ENCODE measurements at regions not wholly inside any gene's neighbourhood (a gene's known extent, or its start where the extent isn't known, plus 50 kb on each side); places are given as distances from the start of the nearest gene placed in this dataset.

- no peak for DNase-seq
- no peaks in the 10 kb centered on the region for H3K27me3 ChIP-seq (replicated peaks; ENCODE audit: insufficient read depth, low read length)
- no peak overlapping the region for H2AFZ ChIP-seq (ENCODE audit: low read length)
- no peaks in the 10 kb centered on the region for H3K36me3 ChIP-seq (replicated peaks; ENCODE audit: insufficient read depth, low read length)
- TF ChIP-seq EZH2 (optimal IDR thresholded peaks at IDR 0.05; ENCODE audit: low read depth, low read length): no peak
- TF ChIP-seq EZH2phosphoT487 (IDR thresholded peaks at IDR 0.05; ENCODE audit: low read length): no peak
- TF ChIP-seq, protein P1, sequence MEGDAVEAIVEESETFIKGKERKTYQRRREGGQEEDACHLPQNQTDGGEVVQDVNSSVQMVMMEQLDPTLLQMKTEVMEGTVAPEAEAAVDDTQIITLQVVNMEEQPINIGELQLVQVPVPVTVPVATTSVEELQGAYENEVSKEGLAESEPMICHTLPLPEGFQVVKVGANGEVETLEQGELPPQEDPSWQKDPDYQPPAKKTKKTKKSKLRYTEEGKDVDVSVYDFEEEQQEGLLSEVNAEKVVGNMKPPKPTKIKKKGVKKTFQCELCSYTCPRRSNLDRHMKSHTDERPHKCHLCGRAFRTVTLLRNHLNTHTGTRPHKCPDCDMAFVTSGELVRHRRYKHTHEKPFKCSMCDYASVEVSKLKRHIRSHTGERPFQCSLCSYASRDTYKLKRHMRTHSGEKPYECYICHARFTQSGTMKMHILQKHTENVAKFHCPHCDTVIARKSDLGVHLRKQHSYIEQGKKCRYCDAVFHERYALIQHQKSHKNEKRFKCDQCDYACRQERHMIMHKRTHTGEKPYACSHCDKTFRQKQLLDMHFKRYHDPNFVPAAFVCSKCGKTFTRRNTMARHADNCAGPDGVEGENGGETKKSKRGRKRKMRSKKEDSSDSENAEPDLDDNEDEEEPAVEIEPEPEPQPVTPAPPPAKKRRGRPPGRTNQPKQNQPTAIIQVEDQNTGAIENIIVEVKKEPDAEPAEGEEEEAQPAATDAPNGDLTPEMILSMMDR (IDR thresholded peaks at IDR 0.05; ENCODE audit: low read length): no peak
- no peaks in the 10 kb centered on the region for H3F3A ChIP-seq (ENCODE audit: insufficient read depth, low read length)
- H3K4me2 ChIP-seq (ENCODE audit: low read depth, low read length): no peak overlapping the region
- no peaks in the 10 kb centered on the region for H3K9me2 ChIP-seq (replicated peaks; ENCODE audit: insufficient read depth, low read length)
- no peaks in the 10 kb centered on the region for H3K4me1 ChIP-seq (ENCODE audit: low read length)
- H3K9me3 ChIP-seq (replicated peaks; ENCODE audit: insufficient read depth, low read length): no peaks in the 10 kb centered on the region
- no peaks in the 10 kb centered on the region for H4K20me1 ChIP-seq (ENCODE audit: insufficient read depth, low read length)
- no peak overlapping the region for H3K27ac ChIP-seq (ENCODE audit: low read length)
- no peaks in the 10 kb centered on the region for H3K79me2 ChIP-seq (ENCODE audit: low read length)
- no peak overlapping the region for H3K9ac ChIP-seq (ENCODE audit: low read length)
- no peak overlapping the region for H3K4me3 ChIP-seq (ENCODE audit: low read length)
These were observed 467.4 kb downstream of the TRIML1 start for GRCh38 chr4:188606635-188607034.

GRCh38 chr4:188611143-188611542, 471.9 kb downstream of the TRIML1 start:
- Histone ChIP-seq H3K79me2 (ENCODE audit: low read length) (no peaks in the 10 kb centered on the region), H3K4me3 (ENCODE audit: low read length) (no peak overlapping the region), H3K9me3 (replicated peaks; ENCODE audit: insufficient read depth, low read length) (no peaks in the 10 kb centered on the region), H3K27ac (ENCODE audit: low read length) (no peak overlapping the region), H2AFZ (ENCODE audit: low read length) (no peak overlapping the region), H3K27me3 (replicated peaks; ENCODE audit: insufficient read depth, low read length) (no peaks in the 10 kb centered on the region), H4K20me1 (ENCODE audit: insufficient read depth, low read length) (no peaks in the 10 kb centered on the region), H3K4me1 (ENCODE audit: low read length) (no peaks in the 10 kb centered on the region), H3F3A (ENCODE audit: insufficient read depth, low read length) (no peaks in the 10 kb centered on the region), H3K9me2 (replicated peaks; ENCODE audit: insufficient read depth, low read length) (no peaks in the 10 kb centered on the region), H3K9ac (ENCODE audit: low read length) (no peak overlapping the region), H3K4me2 (ENCODE audit: low read depth, low read length) (no peak overlapping the region), H3K36me3 (replicated peaks; ENCODE audit: insufficient read depth, low read length) (no peaks in the 10 kb centered on the region)
- TF ChIP-seq, protein P1 (IDR thresholded peaks at IDR 0.05; ENCODE audit: low read length): no peak
- TF ChIP-seq EZH2phosphoT487 (IDR thresholded peaks at IDR 0.05; ENCODE audit: low read length): no peak
- TF ChIP-seq EZH2 (optimal IDR thresholded peaks at IDR 0.05; ENCODE audit: low read depth, low read length): no peak
- DNase-seq: no peak

DNA sequence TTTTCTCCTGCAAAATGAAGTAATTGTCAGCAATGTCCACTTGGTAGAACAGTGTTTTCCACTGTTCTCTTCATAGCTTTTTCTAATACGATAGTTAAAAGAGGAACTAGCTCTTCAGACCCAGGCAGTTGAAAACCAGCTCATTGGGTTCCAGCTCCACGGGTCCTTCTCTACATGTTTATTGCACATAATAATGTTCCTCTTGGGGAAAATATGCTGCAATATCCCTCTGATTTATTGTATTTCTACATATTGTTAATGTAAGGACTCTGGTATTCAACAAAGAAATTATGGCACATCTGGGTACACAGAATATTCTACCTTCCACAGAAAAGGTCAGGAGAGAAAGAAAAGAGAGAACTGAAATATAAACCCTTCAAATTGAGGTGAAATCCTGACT, 473.4 kb downstream of the TRIML1 start:
- H3K79me2 ChIP-seq (ENCODE audit: low read length): no peaks in the 10 kb centered on the region
- no peak overlapping the region for H2AFZ ChIP-seq (ENCODE audit: low read length)
- H3K9me2 ChIP-seq (replicated peaks; ENCODE audit: insufficient read depth, low read length): no peaks in the 10 kb centered on the region
- H3K36me3 ChIP-seq (replicated peaks; ENCODE audit: insufficient read depth, low read length): no peaks in the 10 kb centered on the region
- no peaks in the 10 kb centered on the region for H3F3A ChIP-seq (ENCODE audit: insufficient read depth, low read length)
- TF ChIP-seq, protein P1 (IDR thresholded peaks at IDR 0.05; ENCODE audit: low read length): no peak
- TF ChIP-seq EZH2phosphoT487 (IDR thresholded peaks at IDR 0.05; ENCODE audit: low read length): no peak
- no peak for TF ChIP-seq EZH2 (optimal IDR thresholded peaks at IDR 0.05; ENCODE audit: low read depth, low read length)
- no peak for DNase-seq
- no peak overlapping the region for H3K9ac ChIP-seq (ENCODE audit: low read length)
- no peak overlapping the region for H3K4me3 ChIP-seq (ENCODE audit: low read length)
- no peaks in the 10 kb centered on the region for H3K4me1 ChIP-seq (ENCODE audit: low read length)
- H3K4me2 ChIP-seq (ENCODE audit: low read depth, low read length): no peak overlapping the region
- no peaks in the 10 kb centered on the region for H3K9me3 ChIP-seq (replicated peaks; ENCODE audit: insufficient read depth, low read length)
- no peak overlapping the region for H3K27ac ChIP-seq (ENCODE audit: low read length)
- no peaks in the 10 kb centered on the region for H4K20me1 ChIP-seq (ENCODE audit: insufficient read depth, low read length)
- H3K27me3 ChIP-seq (replicated peaks; ENCODE audit: insufficient read depth, low read length): no peaks in the 10 kb centered on the region
